ENCODE measurements at regions not wholly inside any gene's neighbourhood (a gene's known extent, or its start where the extent isn't known, plus 50 kb on each side); places are given as distances from the start of the nearest gene placed in this dataset.

DNA sequence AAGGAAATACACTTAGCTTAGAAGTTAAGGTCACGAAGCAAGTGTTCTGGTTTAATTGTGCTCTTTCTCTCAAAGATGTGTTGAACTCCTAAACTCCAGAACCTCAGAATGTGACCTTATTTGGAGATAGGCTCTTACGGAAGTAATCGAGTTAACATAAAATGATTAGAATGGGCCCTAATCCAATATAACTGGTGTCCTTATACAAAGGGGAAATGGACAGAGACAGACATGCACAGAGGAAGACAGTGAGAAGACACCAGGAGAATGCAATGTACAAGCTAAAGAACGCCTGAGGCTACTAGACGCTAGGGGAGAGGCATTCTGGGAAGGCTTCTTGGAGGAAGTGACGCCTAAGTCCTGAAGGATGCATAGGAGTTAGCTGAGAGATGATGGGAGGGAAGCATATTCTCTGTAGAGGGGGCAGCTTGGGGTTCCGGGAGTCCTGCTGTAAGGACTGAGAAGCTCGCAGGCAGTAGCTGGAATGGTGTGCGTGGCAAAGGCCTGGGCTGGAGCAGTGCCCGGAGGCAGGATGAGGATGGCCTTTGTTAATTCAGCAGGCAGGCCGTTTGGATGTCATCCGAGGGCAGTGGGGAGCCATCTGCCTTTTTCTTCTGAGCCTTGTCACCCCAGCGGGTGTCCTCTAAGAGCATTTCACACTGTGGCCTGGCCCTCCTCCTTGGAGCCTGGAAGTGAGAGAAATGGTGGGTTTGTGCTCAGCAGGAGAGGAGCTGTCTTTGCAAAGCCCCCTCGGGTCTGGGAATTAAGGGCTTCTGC, 513.4 kb downstream of the SHQ1 start:
- DNase-seq (ENCODE audit: low read depth, low spot score) (no peak), FAIRE-seq (no peak)
- dilution Hi-C loops (cut with MboI; ENCODE audit: extremely low pct_ligation_motif_present, low sequenced_read_pairs) (no loop called here), intact Hi-C loops (cut with micrococcal nuclease) (no loop called here)
- no peaks in the 10 kb centered on the region for H3K9me3 ChIP-seq (replicated peaks; ENCODE audit: control insufficient read depth, insufficient read depth, low read length)
- CTCF ChIA-PET, result interaction anchor here (1.0 to 1.1 kb wide), 2 partner anchors 111 to 624 kb away, joined by 3 read pairs; no protein-coding TSS in a partner anchor
- no peaks in the 10 kb centered on the region for H3K79me2 ChIP-seq (ENCODE audit: control insufficient read depth, insufficient read depth, low read length)
- BruUV-seq (replicated peaks), result no TSS peak
- no peak overlapping the region for H2AFZ ChIP-seq (ENCODE audit: low read depth, low read length)
- POLR2A ChIA-PET, result no interaction called here
- H3K4me3 ChIP-seq (replicated peaks in 1 of 3; ENCODE audit: insufficient read depth in 1 of 3, low read depth in 1 of 3, low read length in 3 of 3), result no peak overlapping the region
- no peaks in the 10 kb centered on the region for H3K4me1 ChIP-seq (ENCODE audit: control insufficient read depth, extremely low read depth, insufficient read depth, low read length)
- H4K20me1 ChIP-seq (replicated peaks; ENCODE audit: control insufficient read depth, extremely low read depth, insufficient read depth, low read length), result no peaks in the 10 kb centered on the region
- no peak overlapping the region for H3K27ac ChIP-seq (ENCODE audit: insufficient read depth, low read depth, low read length)
- peaks cover 4 to 25% of the 10 kb centered on the region in 2 experiments for H3K27me3 ChIP-seq (ENCODE audit: control insufficient read depth in 2 of 2, insufficient read depth in 2 of 2, low read length in 2 of 2)
- no peaks in the 10 kb centered on the region for H3K9me1 ChIP-seq (replicated peaks; ENCODE audit: control insufficient read depth, extremely low read depth, insufficient read depth, low read length)
- no peaks in the 10 kb centered on the region for H3K36me3 ChIP-seq (ENCODE audit: control insufficient read depth in 2 of 2, extremely low read depth in 1 of 2, insufficient read depth in 2 of 2, low read length in 2 of 2)
- H3K4me2 ChIP-seq (ENCODE audit: insufficient read depth, low read length), result no peak overlapping the region
- H3K9ac ChIP-seq (replicated peaks; ENCODE audit: extremely low read depth, insufficient read depth, low read length), result no peak overlapping the region
- TF ChIP-seq CTCF (IDR thresholded peaks at IDR 0.05; ENCODE audit: extremely low read depth in 1 of 2, insufficient read depth in 1 of 2, low read depth in 1 of 2, low read length in 2 of 2), result no peak
- TF ChIP-seq POLR2A (IDR thresholded peaks at IDR 0.05; ENCODE audit: low read depth, low read length), result no peak
- TF ChIP-seq MYC (IDR thresholded peaks at IDR 0.05; ENCODE audit: low read depth, low read length), result no peak

- CTCF ChIA-PET, result no interaction called here
- DNase-seq (ENCODE audit: low read depth, low spot score), result no peak
- no peak for TF ChIP-seq MYC (IDR thresholded peaks at IDR 0.05; ENCODE audit: low read depth, low read length)
- TF ChIP-seq FOS (IDR thresholded peaks at IDR 0.05; ENCODE audit: borderline replicate concordance, insufficient read depth, low read length), result no peak
- no peak for TF ChIP-seq GATA2 (IDR thresholded peaks at IDR 0.05; ENCODE audit: insufficient read depth, insufficient read length, low read depth, low read length)
- no peak for TF ChIP-seq JUN (IDR thresholded peaks at IDR 0.05; ENCODE audit: borderline replicate concordance, insufficient read depth, insufficient read length, low read depth)
- no peak for TF ChIP-seq EZH2 (IDR thresholded peaks at IDR 0.05; ENCODE audit: borderline replicate concordance, low read depth, low read length, severe bottlenecking)
- no peak for TF ChIP-seq MAX (IDR thresholded peaks at IDR 0.05; ENCODE audit: insufficient read depth, insufficient read length)
- no peak for TF ChIP-seq POLR2A (IDR thresholded peaks at IDR 0.05; ENCODE audit: low read depth, low read length)
- TF ChIP-seq CTCF (IDR thresholded peaks at IDR 0.05; ENCODE audit: extremely low read depth in 1 of 2, insufficient read depth in 1 of 2, low read depth in 1 of 2, low read length in 2 of 2), result no peak
- TF ChIP-seq POLR2AphosphoS5 (IDR thresholded peaks at IDR 0.05; ENCODE audit: insufficient read depth, low read depth, low read length), result no peak
- Histone ChIP-seq H3K9me1 (replicated peaks; ENCODE audit: control insufficient read depth, extremely low read depth, insufficient read depth, low read length) (no peaks in the 10 kb centered on the region), H3K9ac (replicated peaks; ENCODE audit: extremely low read depth, insufficient read depth, low read length) (no peak overlapping the region), H3K9me3 (replicated peaks; ENCODE audit: control insufficient read depth, insufficient read depth, low read length) (no peaks in the 10 kb centered on the region), H3K4me1 (ENCODE audit: control insufficient read depth, extremely low read depth, insufficient read depth, low read length) (no peaks in the 10 kb centered on the region), H4K20me1 (replicated peaks; ENCODE audit: control insufficient read depth, extremely low read depth, insufficient read depth, low read length) (no peaks in the 10 kb centered on the region), H3K79me2 (ENCODE audit: control insufficient read depth, insufficient read depth, low read length) (no peaks in the 10 kb centered on the region), H3K36me3 (ENCODE audit: control insufficient read depth in 2 of 2, extremely low read depth in 1 of 2, insufficient read depth in 2 of 2, low read length in 2 of 2) (no peaks in the 10 kb centered on the region), H3K27me3 (ENCODE audit: control insufficient read depth in 2 of 2, insufficient read depth in 2 of 2, low read length in 2 of 2) (peaks cover 4 to 35% of the 10 kb centered on the region in 2 experiments), H3K27ac (ENCODE audit: insufficient read depth, low read depth, low read length) (no peak overlapping the region), H3K4me2 (ENCODE audit: insufficient read depth, low read length) (no peak overlapping the region), H3K4me3 (replicated peaks in 1 of 3; ENCODE audit: insufficient read depth in 1 of 3, low read depth in 1 of 3, low read length in 3 of 3) (no peak overlapping the region), H2AFZ (ENCODE audit: low read depth, low read length) (no peak overlapping the region)
- intact Hi-C loops (cut with micrococcal nuclease), result no loop called here
- no TSS peak for BruUV-seq (replicated peaks)
- FAIRE-seq, result no peak
- POLR2A ChIA-PET, result no interaction called here
- dilution Hi-C loops (cut with MboI; ENCODE audit: extremely low pct_ligation_motif_present, low sequenced_read_pairs), result no loop called here
These were observed 515.6 kb downstream of the SHQ1 start for GRCh38 chr3:72332689-72333088.

Data from endothelial cell of umbilical vein (primary cell).